ENCODE measurements at regions not wholly inside any gene's neighbourhood (a gene's known extent, or its start where the extent isn't known, plus 50 kb on each side); places are given as distances from the start of the nearest gene placed in this dataset.

GRCh38 chr3:111339017-111339416, 203.0 kb upstream of the CD96 start (continued):
- no peak for TF ChIP-seq REST (IDR thresholded peaks at IDR 0.05; ENCODE audit: low read depth)
- no peak for TF ChIP-seq SRF (IDR thresholded peaks at IDR 0.05; ENCODE audit: low read depth)
- TF ChIP-seq, protein P1, sequence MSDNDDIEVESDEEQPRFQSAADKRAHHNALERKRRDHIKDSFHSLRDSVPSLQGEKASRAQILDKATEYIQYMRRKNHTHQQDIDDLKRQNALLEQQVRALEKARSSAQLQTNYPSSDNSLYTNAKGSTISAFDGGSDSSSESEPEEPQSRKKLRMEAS (IDR thresholded peaks at IDR 0.05) = no peak
- no peak for TF ChIP-seq POLR2A (IDR thresholded peaks at IDR 0.05; ENCODE audit: borderline replicate concordance, extremely low read depth, insufficient read depth, insufficient read length)
- TF ChIP-seq FOSL1 (IDR thresholded peaks at IDR 0.05; ENCODE audit: low read depth) = no peak

GRCh38 chr3:111351334-111351733, 190.7 kb upstream of the CD96 start:
- H3K9me2 ChIP-seq (ENCODE audit: insufficient read depth) = no peaks in the 10 kb centered on the region
- H2AFZ ChIP-seq (ENCODE audit: low read depth, low read length, poor library complexity, severe bottlenecking) = no peak overlapping the region
- ChIA-PET POLR2A (no interaction called here), CTCF (no interaction called here), RAD21 (ENCODE audit: low non-redundant PET in 1 of 2, low total read pairs in 2 of 2, uncharacterized antibody in 2 of 2, unreplicated experiment in 2 of 2) (no interaction called here)
- H3K4me2 ChIP-seq (ENCODE audit: low read length) = no peak overlapping the region
- no peaks in the 10 kb centered on the region for H3K9me3 ChIP-seq (ENCODE audit: control insufficient read depth in 1 of 2, insufficient read depth in 1 of 2, low read depth in 1 of 2, low read length in 2 of 2)
- no peaks in the 10 kb centered on the region for H3K36me3 ChIP-seq (ENCODE audit: control insufficient read depth in 1 of 2, insufficient read depth in 2 of 2, low read length in 2 of 2)
- H4K20me1 ChIP-seq (ENCODE audit: insufficient read depth) = no peaks in the 10 kb centered on the region
- no peaks in the 10 kb centered on the region for H3K79me2 ChIP-seq (ENCODE audit: insufficient read depth, low read length)
- H3K27ac ChIP-seq (ENCODE audit: low read depth, low read length) = no peak overlapping the region
- no peak overlapping the region for H3K4me3 ChIP-seq (replicated peaks in 1 of 2; ENCODE audit: low read depth in 1 of 2, low read length in 2 of 2)
- intact Hi-C loops (cut with micrococcal nuclease) = no loop called here
- no TSS peak for BruUV-seq (replicated peaks)
- H3K27me3 ChIP-seq (ENCODE audit: insufficient read depth, low read length) = no peaks in the 10 kb centered on the region
- no peaks in the 10 kb centered on the region for H3K4me1 ChIP-seq (ENCODE audit: control insufficient read depth in 1 of 2, insufficient read depth in 2 of 2, low read length in 2 of 2)
- ATAC-seq = no peak
- DNase-seq (ENCODE audit: low read depth, low spot score) = no peak
- H3K9ac ChIP-seq (ENCODE audit: low read length) = no peak overlapping the region
- TF ChIP-seq REST (IDR thresholded peaks at IDR 0.05; ENCODE audit: low read depth) = peak; percentile 46
- TF ChIP-seq, protein P2, sequence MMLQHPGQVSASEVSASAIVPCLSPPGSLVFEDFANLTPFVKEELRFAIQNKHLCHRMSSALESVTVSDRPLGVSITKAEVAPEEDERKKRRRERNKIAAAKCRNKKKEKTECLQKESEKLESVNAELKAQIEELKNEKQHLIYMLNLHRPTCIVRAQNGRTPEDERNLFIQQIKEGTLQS (IDR thresholded peaks at IDR 0.05) = no peak

All from HCT116 (cell line).